GM18519 (cell line): ENCODE measurements at regions not wholly inside any gene's neighbourhood (a gene's known extent, or its start where the extent isn't known, plus 50 kb on each side); places are given as distances from the start of the nearest gene placed in this dataset.
"Not testable (repeated sequence)": the region's sequence is repeated elsewhere in the genome, so short reads cannot be mapped to it uniquely, and the experiment has no call there.

Experiments used
- ATAC-seq: cut with Tn5 transposase; IDR thresholded peaks from one replicate; pipeline ENCODE4 v1.9.1; 2021; ENCODE audit warnings: mild to moderate bottlenecking, moderate library complexity; ENCODE audit not compliant: unreplicated experiment, low FRiP score

DNA sequence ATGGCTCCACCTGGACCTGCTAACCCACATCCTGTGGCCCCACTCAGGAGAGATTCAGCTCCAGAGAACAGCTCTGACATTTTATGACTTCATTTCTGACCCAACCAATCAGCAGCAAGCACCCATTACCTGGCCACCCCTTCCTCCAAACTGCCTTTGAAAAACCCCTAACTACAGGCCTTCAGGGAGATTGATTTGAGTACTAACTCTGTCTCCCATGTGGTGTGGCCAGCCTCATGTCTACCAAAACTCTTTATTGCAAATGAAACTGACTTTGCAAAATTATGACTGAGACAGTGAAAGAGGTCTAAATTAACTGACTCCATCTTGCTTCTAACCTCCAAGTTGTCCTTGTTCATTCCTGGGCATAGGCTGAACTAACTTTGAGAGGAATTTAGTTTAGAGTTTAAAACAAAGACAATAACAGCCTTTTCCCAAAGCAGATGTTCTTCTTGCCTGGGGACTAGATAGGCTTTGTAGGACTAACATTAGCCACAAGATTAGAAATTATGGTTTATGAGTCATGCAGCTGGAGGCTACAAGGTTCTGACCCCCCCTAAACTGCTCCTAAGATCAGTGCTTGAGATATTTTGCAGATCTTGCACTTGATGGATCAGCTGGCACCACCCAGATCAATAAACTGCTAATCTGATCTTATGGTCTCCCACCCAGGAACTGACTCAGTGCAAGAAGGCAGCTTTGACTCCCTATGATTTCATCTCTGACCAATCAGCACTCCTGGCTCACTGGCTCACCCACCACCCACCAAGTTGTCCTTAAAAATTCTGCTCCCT lies 508.2 kb downstream of the RPIA start:
- not testable (repeated sequence) for ATAC-seq

GRCh38 chr2:89200247-89200527 lies 508.7 kb downstream of the RPIA start:
- not testable (repeated sequence) for ATAC-seq

- not testable (repeated sequence) for ATAC-seq
Measured at GRCh38 chr2:89202518-89202917, 511.0 kb downstream of the RPIA start.

- not testable (repeated sequence) for ATAC-seq
Measured at GRCh38 chr2:89205153-89205552, 513.7 kb downstream of the RPIA start.

- not testable (repeated sequence) for ATAC-seq
Measured at GRCh38 chr2:89208144-89208932, 516.9 kb downstream of the RPIA start.

- not testable (repeated sequence) for ATAC-seq
Measured at GRCh38 chr2:89213151-89213550, 521.7 kb downstream of the RPIA start.

- not testable (repeated sequence) for ATAC-seq
Measured at GRCh38 chr2:89213811-89214210, 522.3 kb downstream of the RPIA start.

DNA sequence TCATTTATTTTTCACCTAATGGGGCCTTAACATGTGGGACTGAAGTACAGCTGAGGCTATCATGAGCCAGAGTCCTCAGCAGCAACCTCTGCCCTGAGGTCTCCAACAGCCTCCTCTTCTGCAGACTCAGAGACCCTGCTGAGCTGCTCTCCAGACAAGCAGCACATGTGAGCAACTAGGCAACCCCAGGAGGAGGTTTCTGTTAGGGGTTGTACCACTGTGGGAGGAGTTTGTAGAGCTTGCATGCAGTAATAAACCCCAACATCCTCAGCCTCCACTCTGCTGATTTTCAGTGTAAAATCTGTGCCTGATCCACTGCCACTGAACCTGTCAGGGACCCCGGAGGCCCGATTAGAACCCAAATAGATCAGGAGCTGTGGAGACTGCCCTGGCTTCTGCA lies 530.0 kb downstream of the RPIA start:
- ATAC-seq, result not testable (repeated sequence)

DNA sequence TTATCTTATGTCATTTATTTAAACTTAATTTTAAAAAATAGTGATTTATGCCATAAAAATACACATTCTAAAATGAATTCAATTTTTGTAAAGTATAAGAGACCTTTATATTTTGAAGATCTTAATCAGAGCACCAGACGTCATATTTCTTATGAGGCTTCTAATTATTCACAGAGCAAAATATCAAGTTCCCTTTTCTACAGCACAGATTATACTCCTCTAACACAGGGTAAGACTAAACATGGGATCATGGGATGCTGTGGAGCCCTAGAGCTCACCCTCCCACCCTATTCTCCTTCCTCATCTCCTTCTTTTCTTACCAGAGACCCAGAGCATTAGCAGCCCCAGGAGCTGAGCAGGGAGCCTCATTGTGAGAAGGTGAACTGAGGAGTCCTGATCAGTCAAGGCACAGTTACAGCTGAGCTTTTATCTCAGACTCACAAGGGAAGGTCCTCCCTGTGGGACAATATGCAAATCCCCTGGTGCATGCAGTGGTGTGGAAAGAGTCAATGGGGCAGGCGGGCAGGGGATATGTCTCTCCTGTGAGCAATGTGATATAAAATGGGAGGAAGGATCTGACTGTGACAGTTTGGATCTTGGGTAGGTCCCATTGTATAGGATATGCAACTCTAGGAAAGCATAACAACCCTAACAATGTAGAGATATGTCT lies 530.7 kb downstream of the RPIA start:
- ATAC-seq, result not testable (repeated sequence)

- ATAC-seq, result not testable (repeated sequence)
Measured at GRCh38 chr2:89224803-89225202, 533.3 kb downstream of the RPIA start.

GRCh38 chr2:89229979-89230378 lies 538.5 kb downstream of the RPIA start:
- ATAC-seq, result not testable (repeated sequence)

DNA sequence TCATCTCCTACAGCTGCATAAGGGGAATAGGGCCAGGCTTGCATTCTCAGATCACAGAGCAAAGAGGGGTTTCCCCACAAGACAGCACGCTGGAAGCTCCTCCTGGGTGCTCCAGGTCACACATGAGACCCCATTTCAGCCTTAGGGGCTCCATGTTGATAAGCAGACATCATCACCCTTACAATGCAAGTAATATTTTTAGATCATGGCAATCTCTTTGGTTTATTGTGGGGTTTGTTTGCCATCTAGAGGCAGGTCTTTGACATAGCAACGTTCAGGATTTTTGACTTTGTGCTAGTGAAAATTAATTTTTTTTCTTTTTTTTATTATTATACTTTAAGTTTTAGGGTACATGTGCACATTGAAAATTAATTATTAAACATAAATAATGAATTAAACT lies 539.8 kb downstream of the RPIA start:
- not testable (repeated sequence) for ATAC-seq

DNA sequence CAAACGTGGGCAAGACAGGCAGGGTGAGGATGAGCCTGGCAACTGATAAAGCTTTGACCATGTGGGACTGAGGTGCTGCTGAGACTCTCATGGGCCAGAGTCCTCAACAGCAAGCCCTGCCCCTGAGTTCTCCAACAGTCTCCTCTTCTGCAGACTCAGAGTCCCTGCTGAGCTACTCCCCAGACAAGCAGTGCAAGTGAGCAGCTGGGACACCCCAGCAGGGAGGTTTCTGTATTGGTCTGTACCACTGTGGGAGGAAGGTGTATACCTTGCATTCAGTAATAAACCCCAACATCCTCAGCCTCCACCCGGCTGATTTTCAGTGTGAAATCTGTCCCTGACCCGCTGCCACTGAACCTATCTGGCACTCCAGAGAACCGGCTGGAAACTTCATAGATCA lies 542.5 kb downstream of the RPIA start:
- ATAC-seq, result not testable (repeated sequence)

DNA sequence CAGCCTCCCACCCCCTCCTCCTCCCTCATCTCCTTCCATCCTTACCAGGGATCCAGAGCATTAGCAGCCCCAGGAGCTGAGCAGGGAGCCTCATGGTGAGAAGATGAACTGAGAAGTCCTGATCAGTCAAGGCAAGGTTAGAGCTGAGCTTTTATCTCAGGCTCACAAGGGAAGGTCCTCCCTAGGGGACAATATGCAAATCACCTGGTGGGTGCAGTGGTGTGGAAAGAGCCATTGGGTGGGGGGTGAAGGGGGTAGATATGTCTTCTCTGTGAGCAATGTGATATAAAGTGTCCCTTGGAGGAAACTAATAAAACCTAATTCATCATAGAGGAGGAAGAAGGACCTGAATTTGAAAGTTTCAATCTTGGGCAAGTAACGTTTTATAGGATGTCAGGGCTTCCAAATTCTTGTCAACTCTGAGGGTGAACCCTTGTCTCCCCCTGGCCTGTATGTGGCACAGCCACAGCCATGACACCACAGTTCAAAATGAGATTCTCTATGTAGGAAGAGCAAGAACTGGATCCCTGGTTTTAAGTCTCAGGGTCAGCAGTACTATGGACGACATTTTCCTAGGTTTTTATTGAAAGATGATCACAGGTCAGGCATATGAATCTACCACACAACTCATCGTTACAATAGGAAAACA lies 543.5 kb downstream of the RPIA start:
- ATAC-seq, result not testable (repeated sequence)

GRCh38 chr2:89236832-89237450 lies 545.5 kb downstream of the RPIA start:
- not testable (repeated sequence) for ATAC-seq

DNA sequence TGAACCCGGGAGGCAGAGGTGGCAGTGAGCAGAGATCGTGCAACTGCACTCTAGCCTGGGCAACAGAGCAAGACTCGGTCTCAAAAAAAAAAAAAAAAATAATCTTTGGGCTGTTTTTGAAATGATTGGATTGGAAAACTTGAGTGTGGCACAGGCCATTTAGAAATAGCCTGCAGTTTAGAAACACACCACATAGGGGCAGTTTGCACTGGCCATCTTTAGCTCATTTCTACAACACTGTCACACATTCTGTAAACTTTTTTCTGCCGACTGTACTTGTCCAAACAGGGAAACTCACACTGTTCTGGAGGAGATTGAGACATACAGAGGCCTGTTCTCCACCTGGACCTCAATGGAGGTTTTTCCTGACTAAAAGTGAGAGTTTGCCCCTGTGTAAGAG lies 546.3 kb downstream of the RPIA start:
- ATAC-seq, result not testable (repeated sequence)

- ATAC-seq, result peak; percentile 83
Measured at GRCh38 chr2:89243114-89243700, 551.7 kb downstream of the RPIA start.

GRCh38 chr2:89244407-89244806 lies 552.9 kb downstream of the RPIA start:
- not testable (repeated sequence) for ATAC-seq

DNA sequence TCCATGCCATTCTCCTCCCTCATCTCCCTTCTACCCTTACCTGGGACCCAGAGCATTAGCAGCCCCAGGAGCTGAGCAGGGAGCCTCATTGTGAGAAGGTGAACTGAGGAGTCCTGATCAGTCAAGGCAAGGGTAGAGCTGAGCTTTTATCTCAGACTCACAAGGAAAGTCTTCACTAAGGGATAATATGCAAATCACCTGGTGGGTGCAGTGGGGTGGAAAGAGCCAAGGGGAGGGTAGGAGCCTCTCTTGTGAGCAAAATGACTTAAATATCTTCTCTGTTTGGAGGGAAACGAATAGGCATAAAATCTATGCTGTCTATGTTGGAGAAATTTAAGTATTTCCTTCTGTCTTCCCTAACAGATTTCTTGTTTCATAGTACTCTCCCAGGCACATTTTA lies 554.0 kb downstream of the RPIA start:
- ATAC-seq, result not testable (repeated sequence)

DNA sequence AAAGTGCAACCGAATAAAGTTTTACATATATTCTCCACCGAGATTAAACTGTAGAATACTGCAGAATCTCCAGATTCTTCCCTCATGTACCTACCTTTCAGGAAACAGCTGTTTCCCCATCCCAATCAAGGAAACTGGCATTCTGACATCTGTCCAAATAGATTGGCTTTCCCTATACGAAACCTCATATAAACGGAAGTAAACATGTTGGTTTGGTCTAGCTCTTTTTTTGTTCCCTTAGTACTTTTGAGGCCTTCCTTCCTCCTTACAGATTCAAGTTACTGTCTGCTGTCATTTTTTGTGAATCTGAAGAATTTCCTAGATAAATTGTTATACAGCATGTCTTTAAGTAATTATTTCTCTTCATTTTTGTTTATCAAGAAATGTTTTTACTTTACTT lies 554.6 kb downstream of the RPIA start:
- not testable (repeated sequence) for ATAC-seq
